Left ventricle myocardium inferior (tissue), 1 donor: ENCODE measurements at regions not wholly inside any gene's neighbourhood (a gene's known extent, or its start where the extent isn't known, plus 50 kb on each side); places are given as distances from the start of the nearest gene placed in this dataset.

Experiments
- DNase-seq: peaks from one replicate; pipeline ENCODE4 v3.0.0-alpha.2; 2020
- H3K27ac ChIP-seq: fragments of 200-600 bp; replicated peaks from 2 replicates; pipeline ENCODE4 v1.8.0; 2021
- H3K27me3 ChIP-seq: fragments of 200-600 bp; 2 replicates; pipeline ENCODE4 v1.8.0; 2021; ENCODE audit warnings: low read depth
- H3K36me3 ChIP-seq: fragments of 200-600 bp; 2 replicates; pipeline ENCODE4 v1.8.0; 2021
- H3K4me1 ChIP-seq: fragments of 200-600 bp; 2 replicates; pipeline ENCODE4 v1.8.0; 2021
- H3K4me3 ChIP-seq: fragments of 200-600 bp; 2 replicates; pipeline ENCODE4 v1.8.0; 2021; ENCODE audit warnings: mild to moderate bottlenecking, moderate library complexity
- H3K9me3 ChIP-seq: fragments of 200-600 bp; replicated peaks from 2 replicates; pipeline ENCODE4 v1.8.0; 2021
- CTCF ChIP-seq: fragments of 200-600 bp; IDR thresholded peaks from 2 replicates; pipeline ENCODE4 v1.8.0; 2021; ENCODE audit warnings: antibody characterized with exemption, mild to moderate bottlenecking, borderline replicate concordance
- intact Hi-C: fragments of 100-400 bp; cut with micrococcal nuclease; formaldehyde crosslinking; loops from one replicate; pipeline ENCODE4 v1.11.0; 2022
- donor health status: DM: no; HTN: yes; CAD: no; lungs with severe emphysema.

- H3K36me3 ChIP-seq, result no peaks in the 10 kb centered on the region
- no peak overlapping the region for H3K4me3 ChIP-seq
- no peaks in the 10 kb centered on the region for H3K27me3 ChIP-seq
- no peaks in the 10 kb centered on the region for H3K9me3 ChIP-seq
- H3K27ac ChIP-seq, result no peak overlapping the region
- TF ChIP-seq CTCF, result no peak
- DNase-seq, result no peak
- intact Hi-C loops, result no loop called here
- H3K4me1 ChIP-seq, result no peaks in the 10 kb centered on the region
These were observed 69.2 kb upstream of the FAM9A start for GRCh38 chrX:8870411-8870810.

DNA sequence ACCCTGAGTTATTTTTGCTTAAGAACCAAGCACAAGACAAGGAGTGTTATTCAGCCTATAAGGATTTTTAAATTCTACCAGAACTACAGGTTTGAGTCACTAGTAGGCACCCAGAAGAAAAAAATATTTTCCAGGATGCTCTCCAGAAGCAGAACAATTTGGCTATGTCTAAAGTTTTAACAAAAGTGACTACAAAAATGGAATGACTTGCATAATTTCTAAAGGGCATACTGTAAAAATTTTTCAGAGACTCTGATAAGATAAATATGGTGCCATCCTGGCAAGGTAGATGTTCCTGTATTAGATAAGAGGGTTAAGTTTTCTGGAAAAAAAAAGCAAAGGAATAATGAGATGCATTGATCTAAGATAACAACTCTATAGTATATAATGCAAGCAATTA is 68.6 kb upstream of the FAM9A start:
- H3K36me3 ChIP-seq, result no peaks in the 10 kb centered on the region
- no peak for DNase-seq
- H3K27ac ChIP-seq, result no peak overlapping the region
- H3K27me3 ChIP-seq, result no peaks in the 10 kb centered on the region
- no peaks in the 10 kb centered on the region for H3K4me1 ChIP-seq
- intact Hi-C loops, result no loop called here
- H3K9me3 ChIP-seq, result no peaks in the 10 kb centered on the region
- H3K4me3 ChIP-seq, result no peak overlapping the region
- no peak for TF ChIP-seq CTCF

DNA sequence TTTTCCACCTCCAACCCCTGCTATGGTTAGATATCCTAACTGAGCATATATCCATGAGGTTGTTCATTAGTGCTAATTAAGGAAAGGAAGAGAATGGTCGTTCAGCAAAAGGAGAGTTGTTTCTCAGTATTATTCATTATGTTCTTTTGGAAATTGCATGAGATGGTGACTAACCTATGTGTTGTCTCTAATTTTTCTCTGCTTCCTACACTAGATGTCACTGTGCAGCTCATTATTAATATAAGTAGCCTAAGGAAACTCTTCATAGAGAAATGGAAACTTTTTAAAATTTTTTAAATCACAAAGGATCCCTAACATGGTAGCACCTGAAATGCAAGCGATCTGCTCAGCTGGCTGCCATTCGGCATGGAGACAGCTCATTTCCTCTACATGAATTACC is 67.7 kb upstream of the FAM9A start:
- intact Hi-C loops, result no loop called here
- H3K9me3 ChIP-seq, result no peaks in the 10 kb centered on the region
- H3K27me3 ChIP-seq, result no peaks in the 10 kb centered on the region
- no peak for DNase-seq
- no peaks in the 10 kb centered on the region for H3K36me3 ChIP-seq
- no peaks in the 10 kb centered on the region for H3K4me1 ChIP-seq
- peak; percentile 43 for TF ChIP-seq CTCF
- H3K27ac ChIP-seq, result no peak overlapping the region
- H3K4me3 ChIP-seq, result no peak overlapping the region

GRCh38 chrX:8868070-8868773 is 67.0 kb upstream of the FAM9A start:
- intact Hi-C loops, result no loop called here
- no peak for DNase-seq
- no peak for TF ChIP-seq CTCF

GRCh38 chrX:8867406-8867805 is 66.2 kb upstream of the FAM9A start:
- Histone ChIP-seq H3K4me3 (no peak overlapping the region), H3K9me3 (no peaks in the 10 kb centered on the region), H3K27me3 (no peaks in the 10 kb centered on the region), H3K27ac (no peak overlapping the region), H3K4me1 (no peaks in the 10 kb centered on the region), H3K36me3 (no peaks in the 10 kb centered on the region)
- intact Hi-C loops, result no loop called here
- no peak for TF ChIP-seq CTCF
- no peak for DNase-seq

More at GRCh38 chrX:8868070-8868773, 67.0 kb upstream of the FAM9A start:
- H3K27ac ChIP-seq, result no peak overlapping the region
- no peaks in the 10 kb centered on the region for H3K27me3 ChIP-seq
- no peak overlapping the region for H3K4me3 ChIP-seq
- H3K36me3 ChIP-seq, result no peaks in the 10 kb centered on the region
- no peaks in the 10 kb centered on the region for H3K9me3 ChIP-seq
- no peaks in the 10 kb centered on the region for H3K4me1 ChIP-seq
